ENCODE measurements at regions not wholly inside any gene's neighbourhood (a gene's known extent, or its start where the extent isn't known, plus 50 kb on each side); places are given as distances from the start of the nearest gene placed in this dataset.

DNA sequence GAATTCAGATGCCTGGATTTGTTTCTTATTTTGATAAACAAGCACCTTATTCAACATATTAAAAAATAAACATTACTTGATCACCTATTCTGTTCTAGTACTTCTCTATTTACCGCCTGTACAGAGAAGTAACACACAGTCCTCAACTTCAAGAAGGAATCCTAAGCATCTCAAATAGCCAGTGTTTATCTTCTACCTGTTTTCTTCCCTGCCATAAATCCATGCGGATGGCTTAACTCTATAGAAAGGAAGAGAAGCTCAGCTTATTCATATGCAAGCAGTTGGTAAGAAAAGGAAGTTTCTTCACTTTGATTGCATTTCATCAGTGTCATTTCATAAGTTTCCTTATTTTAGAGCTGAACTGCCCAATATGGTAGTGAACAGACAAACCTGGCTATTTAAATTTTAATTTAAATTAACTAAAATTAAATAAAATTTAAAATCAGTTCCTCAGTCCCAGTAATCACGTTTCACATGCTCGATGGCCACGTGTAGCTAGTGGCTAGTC, 210.0 kb upstream of the PEX5L start:
- FAIRE-seq (no peak), DNase-seq (ENCODE audit: low read depth in 1 of 2, low spot score in 1 of 2) (no peak), ATAC-seq (no peak)
- H3K4me2 ChIP-seq: no peak overlapping the region
- H3K9me3 ChIP-seq: no peaks in the 10 kb centered on the region
- POLR2A ChIA-PET: no interaction called here
- H3K27ac ChIP-seq: no peak overlapping the region
- TF ChIP-seq TFCP2L1 (CRISPR knock-in tag; IDR thresholded peaks at IDR 0.05) (no peak), CHD4 (IDR thresholded peaks at IDR 0.05; ENCODE audit: borderline replicate concordance) (no peak), HDAC2 (IDR thresholded peaks at IDR 0.05) (no peak), CEBPB (IDR thresholded peaks at IDR 0.05) (no peak), PHF8 (IDR thresholded peaks at IDR 0.05; ENCODE audit: borderline replicate concordance, low read depth) (no peak), ZNF302 (CRISPR knock-in tag; IDR thresholded peaks at IDR 0.05) (no peak), FOSL2 (IDR thresholded peaks at IDR 0.05) (no peak), FOSL2 (CRISPR knock-in tag; IDR thresholded peaks at IDR 0.05) (no peak), RNF2 (IDR thresholded peaks at IDR 0.05; ENCODE audit: borderline replicate concordance, low read depth) (no peak), KDM5A (IDR thresholded peaks at IDR 0.05) (no peak), MAX (IDR thresholded peaks at IDR 0.05) (no peak), GATA3 (IDR thresholded peaks at IDR 0.05; ENCODE audit: borderline replicate concordance) (no peak), KDM1A (IDR thresholded peaks at IDR 0.05; ENCODE audit: low read depth) (no peak), PBX3 (IDR thresholded peaks at IDR 0.05) (no peak), RCOR1 (IDR thresholded peaks at IDR 0.05; ENCODE audit: low read depth, low read length) (no peak)
- TF ChIP-seq, protein P1, sequence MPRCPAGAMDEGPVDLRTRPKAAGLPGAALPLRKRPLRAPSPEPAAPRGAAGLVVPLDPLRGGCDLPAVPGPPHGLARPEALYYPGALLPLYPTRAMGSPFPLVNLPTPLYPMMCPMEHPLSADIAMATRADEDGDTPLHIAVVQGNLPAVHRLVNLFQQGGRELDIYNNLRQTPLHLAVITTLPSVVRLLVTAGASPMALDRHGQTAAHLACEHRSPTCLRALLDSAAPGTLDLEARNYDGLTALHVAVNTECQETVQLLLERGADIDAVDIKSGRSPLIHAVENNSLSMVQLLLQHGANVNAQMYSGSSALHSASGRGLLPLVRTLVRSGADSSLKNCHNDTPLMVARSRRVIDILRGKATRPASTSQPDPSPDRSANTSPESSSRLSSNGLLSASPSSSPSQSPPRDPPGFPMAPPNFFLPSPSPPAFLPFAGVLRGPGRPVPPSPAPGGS (IDR thresholded peaks at IDR 0.05): no peak
- TF ChIP-seq, protein P2, sequence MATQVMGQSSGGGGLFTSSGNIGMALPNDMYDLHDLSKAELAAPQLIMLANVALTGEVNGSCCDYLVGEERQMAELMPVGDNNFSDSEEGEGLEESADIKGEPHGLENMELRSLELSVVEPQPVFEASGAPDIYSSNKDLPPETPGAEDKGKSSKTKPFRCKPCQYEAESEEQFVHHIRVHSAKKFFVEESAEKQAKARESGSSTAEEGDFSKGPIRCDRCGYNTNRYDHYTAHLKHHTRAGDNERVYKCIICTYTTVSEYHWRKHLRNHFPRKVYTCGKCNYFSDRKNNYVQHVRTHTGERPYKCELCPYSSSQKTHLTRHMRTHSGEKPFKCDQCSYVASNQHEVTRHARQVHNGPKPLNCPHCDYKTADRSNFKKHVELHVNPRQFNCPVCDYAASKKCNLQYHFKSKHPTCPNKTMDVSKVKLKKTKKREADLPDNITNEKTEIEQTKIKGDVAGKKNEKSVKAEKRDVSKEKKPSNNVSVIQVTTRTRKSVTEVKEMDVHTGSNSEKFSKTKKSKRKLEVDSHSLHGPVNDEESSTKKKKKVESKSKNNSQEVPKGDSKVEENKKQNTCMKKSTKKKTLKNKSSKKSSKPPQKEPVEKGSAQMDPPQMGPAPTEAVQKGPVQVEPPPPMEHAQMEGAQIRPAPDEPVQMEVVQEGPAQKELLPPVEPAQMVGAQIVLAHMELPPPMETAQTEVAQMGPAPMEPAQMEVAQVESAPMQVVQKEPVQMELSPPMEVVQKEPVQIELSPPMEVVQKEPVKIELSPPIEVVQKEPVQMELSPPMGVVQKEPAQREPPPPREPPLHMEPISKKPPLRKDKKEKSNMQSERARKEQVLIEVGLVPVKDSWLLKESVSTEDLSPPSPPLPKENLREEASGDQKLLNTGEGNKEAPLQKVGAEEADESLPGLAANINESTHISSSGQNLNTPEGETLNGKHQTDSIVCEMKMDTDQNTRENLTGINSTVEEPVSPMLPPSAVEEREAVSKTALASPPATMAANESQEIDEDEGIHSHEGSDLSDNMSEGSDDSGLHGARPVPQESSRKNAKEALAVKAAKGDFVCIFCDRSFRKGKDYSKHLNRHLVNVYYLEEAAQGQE (IDR thresholded peaks at IDR 0.05): no peak
- no peak overlapping the region for H3K4me3 ChIP-seq
- 2% methylated on average over 5 of the region's 5 CpGs for WGBS (ENCODE audit: missing lambda C conversion rate)
- H3K4me1 ChIP-seq: no peaks in the 10 kb centered on the region
- CTCF ChIA-PET: no interaction called here

DNA sequence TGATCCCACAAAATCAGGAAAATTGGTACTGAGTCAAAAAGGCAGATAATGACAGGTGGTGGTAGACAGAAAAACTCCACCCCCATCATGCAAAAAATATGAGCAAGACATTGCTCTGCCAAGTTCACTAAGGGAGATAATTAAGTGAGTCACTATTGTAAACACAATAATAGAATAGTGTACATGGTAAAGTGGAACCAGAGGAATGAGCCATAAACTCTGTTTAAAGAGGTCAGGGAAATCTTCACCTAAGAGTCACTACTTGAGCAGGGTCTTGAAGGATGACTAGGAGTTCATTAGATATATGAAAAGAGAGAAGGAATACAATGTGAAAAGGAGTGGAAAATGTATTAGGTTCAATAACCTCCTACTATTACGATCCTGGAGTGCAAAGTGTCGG, 213.4 kb upstream of the PEX5L start:
- 0% methylated on average over 2 of the region's 2 CpGs for WGBS (ENCODE audit: missing lambda C conversion rate)
- CTCF ChIA-PET: no interaction called here
- DNase-seq (ENCODE audit: low read depth in 1 of 2, low spot score in 1 of 2) (no peak), ATAC-seq (no peak), FAIRE-seq (no peak)
- Histone ChIP-seq H3K4me2 (no peak overlapping the region), H3K4me1 (no peaks in the 10 kb centered on the region), H3K4me3 (no peak overlapping the region), H3K9me3 (no peaks in the 10 kb centered on the region), H3K27ac (no peak overlapping the region)
- POLR2A ChIA-PET: no interaction called here
- TF ChIP-seq EHMT2 (IDR thresholded peaks at IDR 0.05; ENCODE audit: low read depth): no peak
- no peak for TF ChIP-seq FOSB (CRISPR knock-in tag; IDR thresholded peaks at IDR 0.05)
- TF ChIP-seq MAZ (IDR thresholded peaks at IDR 0.05; ENCODE audit: borderline replicate concordance, low read depth, low read length): no peak
- TF ChIP-seq CHD2 (IDR thresholded peaks at IDR 0.05; ENCODE audit: low read length, partially characterized antibody): no peak
- no peak for TF ChIP-seq EP300 (IDR thresholded peaks at IDR 0.05)
- TF ChIP-seq HOXA7 (CRISPR knock-in tag; IDR thresholded peaks at IDR 0.05): no peak
- no peak for TF ChIP-seq ESRRA (IDR thresholded peaks at IDR 0.05; ENCODE audit: borderline replicate concordance, low read length)
- TF ChIP-seq TP53 (CRISPR knock-in tag; IDR thresholded peaks at IDR 0.05): no peak
- no peak for TF ChIP-seq POLR2AphosphoS2 (conservative IDR thresholded peaks at IDR 0.05; ENCODE audit: low read length)
- no peak for TF ChIP-seq NPAS2 (CRISPR knock-in tag; IDR thresholded peaks at IDR 0.05; ENCODE audit: borderline replicate concordance)
- no peak for TF ChIP-seq HEYL (CRISPR knock-in tag; IDR thresholded peaks at IDR 0.05)
- no peak for TF ChIP-seq SREBF2 (IDR thresholded peaks at IDR 0.05)
